MM.1S (cell line): ENCODE measurements at regions not wholly inside any gene's neighbourhood (a gene's known extent, or its start where the extent isn't known, plus 50 kb on each side); places are given as distances from the start of the nearest gene placed in this dataset.

Experiments
- EZH2 ChIP-seq: fragments of 300-600 bp; sonication (generic); optimal IDR thresholded peaks from 2 replicates; pipeline ENCODE3; 2017; ENCODE audit warnings: low read depth, mild to moderate bottlenecking, antibody characterized with exemption, low read length, mixed read lengths
- EZH2phosphoT487 ChIP-seq: fragments of 300-600 bp; sonication (generic); IDR thresholded peaks from 2 replicates; pipeline ENCODE4 v1.6.1; 2018; ENCODE audit warnings: antibody characterized with exemption, low read length
- TF ChIP-seq, protein P1 (sequence below): fragments of 300-600 bp; sonication (generic); IDR thresholded peaks from 2 replicates; pipeline ENCODE4 v1.5.1; 2016; ENCODE audit warnings: antibody characterized with exemption, low read length, mixed read lengths

DNA sequence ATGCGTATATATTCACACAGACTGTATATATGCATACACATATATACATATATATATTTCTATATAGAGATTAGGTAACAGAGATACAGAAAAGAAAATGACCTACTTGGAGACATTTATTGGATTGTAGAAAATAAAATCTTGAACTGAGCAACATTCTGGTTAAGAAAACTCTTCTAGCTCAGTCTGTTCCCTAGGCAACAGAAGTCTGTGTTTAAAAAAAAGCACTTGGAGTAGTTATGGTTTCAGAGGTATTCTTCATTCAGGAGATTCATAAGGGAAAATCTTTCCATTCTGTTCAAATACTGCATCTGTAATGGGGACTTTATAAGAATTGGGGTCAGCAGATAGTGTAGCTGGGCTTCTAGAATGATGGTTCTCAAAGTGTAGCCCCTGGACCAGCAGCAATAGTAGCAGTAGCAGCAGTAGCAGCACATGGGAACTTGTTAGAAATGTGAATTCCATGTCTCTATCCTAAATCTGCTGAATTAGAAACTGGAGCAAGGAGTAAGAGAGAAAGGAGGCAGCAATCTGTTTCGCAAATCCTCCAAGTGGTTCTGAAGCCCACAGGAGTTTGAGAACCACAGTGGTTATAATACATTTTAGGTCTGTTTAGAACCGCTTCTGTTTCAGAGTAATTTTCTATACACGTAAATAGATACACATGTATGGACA is 112.8 kb upstream of the TMEM108 start:
- TF ChIP-seq EZH2phosphoT487 (no peak), EZH2 (no peak)
- TF ChIP-seq, protein P1, sequence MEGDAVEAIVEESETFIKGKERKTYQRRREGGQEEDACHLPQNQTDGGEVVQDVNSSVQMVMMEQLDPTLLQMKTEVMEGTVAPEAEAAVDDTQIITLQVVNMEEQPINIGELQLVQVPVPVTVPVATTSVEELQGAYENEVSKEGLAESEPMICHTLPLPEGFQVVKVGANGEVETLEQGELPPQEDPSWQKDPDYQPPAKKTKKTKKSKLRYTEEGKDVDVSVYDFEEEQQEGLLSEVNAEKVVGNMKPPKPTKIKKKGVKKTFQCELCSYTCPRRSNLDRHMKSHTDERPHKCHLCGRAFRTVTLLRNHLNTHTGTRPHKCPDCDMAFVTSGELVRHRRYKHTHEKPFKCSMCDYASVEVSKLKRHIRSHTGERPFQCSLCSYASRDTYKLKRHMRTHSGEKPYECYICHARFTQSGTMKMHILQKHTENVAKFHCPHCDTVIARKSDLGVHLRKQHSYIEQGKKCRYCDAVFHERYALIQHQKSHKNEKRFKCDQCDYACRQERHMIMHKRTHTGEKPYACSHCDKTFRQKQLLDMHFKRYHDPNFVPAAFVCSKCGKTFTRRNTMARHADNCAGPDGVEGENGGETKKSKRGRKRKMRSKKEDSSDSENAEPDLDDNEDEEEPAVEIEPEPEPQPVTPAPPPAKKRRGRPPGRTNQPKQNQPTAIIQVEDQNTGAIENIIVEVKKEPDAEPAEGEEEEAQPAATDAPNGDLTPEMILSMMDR = no peak
